LNCaP clone FGC (cell line): ENCODE measurements at regions not wholly inside any gene's neighbourhood (a gene's known extent, or its start where the extent isn't known, plus 50 kb on each side); places are given as distances from the start of the nearest gene placed in this dataset.

ENCODE experiments used
- DNase-seq: peaks from one replicate; pipeline ENCODE4 v3.0.0-alpha.2; 2011; ENCODE audit warnings: low read depth
- H3K4me3 ChIP-seq: 2 replicates; pipeline ENCODE4 v1.5.1; 2011; ENCODE audit warnings: mild to moderate bottlenecking, low read depth, low read length, control low read depth
- CTCF ChIP-seq: IDR thresholded peaks from 2 replicates; pipeline ENCODE4 v1.5.1; 2012; ENCODE audit warnings: mild to moderate bottlenecking; ENCODE audit not compliant: control insufficient read depth, insufficient read depth; ENCODE audit errors: extremely low read depth

- DNase-seq = no peak
- TF ChIP-seq CTCF = no peak
- no peak overlapping the region for H3K4me3 ChIP-seq
Measured at GRCh38 chr5:92807085-92807484, 773.9 kb downstream of the NR2F1-AS1 start.

- no peak overlapping the region for H3K4me3 ChIP-seq
- DNase-seq = no peak
- no peak for TF ChIP-seq CTCF
Measured at GRCh38 chr5:92805446-92805845, 775.6 kb downstream of the NR2F1-AS1 start.

GRCh38 chr5:92801911-92802310 lies 779.1 kb downstream of the NR2F1-AS1 start:
- no peak for TF ChIP-seq CTCF
- H3K4me3 ChIP-seq = no peak overlapping the region
- DNase-seq = no peak

- DNase-seq = no peak
- no peak for TF ChIP-seq CTCF
Measured at GRCh38 chr5:92800365-92800764, 780.7 kb downstream of the NR2F1-AS1 start.

GRCh38 chr5:92795633-92796032 lies 785.4 kb downstream of the NR2F1-AS1 start:
- TF ChIP-seq CTCF = no peak
- no peak for DNase-seq
- no peak overlapping the region for H3K4me3 ChIP-seq

More at GRCh38 chr5:92800365-92800764, 780.7 kb downstream of the NR2F1-AS1 start:
- no peak overlapping the region for H3K4me3 ChIP-seq

GRCh38 chr5:92780057-92780456 lies 801.0 kb downstream of the NR2F1-AS1 start:
- H3K4me3 ChIP-seq = no peak overlapping the region
- no peak for DNase-seq
- no peak for TF ChIP-seq CTCF

- no peak for DNase-seq
- no peak for TF ChIP-seq CTCF
- no peak overlapping the region for H3K4me3 ChIP-seq
Measured at GRCh38 chr5:92779536-92779935, 801.5 kb downstream of the NR2F1-AS1 start.
